Spleen (tissue), 11 donors: ENCODE measurements at regions not wholly inside any gene's neighbourhood (a gene's known extent, or its start where the extent isn't known, plus 50 kb on each side); places are given as distances from the start of the nearest gene placed in this dataset.

Experiments used
- DNase-seq: peaks from one replicate; pipeline ENCODE4 v3.0.0-alpha.2; 2020
- H3K27ac ChIP-seq, 8 donors: fragments of 200-600 bp; sonication (generic) in 7 of 8; 1 replicate in 4 of 8; 2 replicates in 4 of 8; pipeline versions ENCODE4 v1.5.0 to v1.8.0; 2016 to 2021; ENCODE audit warnings: inconsistent platforms in 4 of 8, mild to moderate bottlenecking in 4 of 8, moderate library complexity in 1 of 8
- H3K27me3 ChIP-seq, 7 donors: fragments of 200-600 bp; sonication (generic) in 6 of 7; replicated peaks in 1 of 7; 1 replicate in 4 of 7; 2 replicates in 3 of 7; pipeline versions ENCODE4 v1.5.0 to v1.8.0; 2016 to 2021; ENCODE audit warnings: inconsistent platforms in 3 of 7, mild to moderate bottlenecking in 1 of 7
- H3K36me3 ChIP-seq, 6 donors: fragments of 200-600 bp; sonication (generic) in 5 of 6; 1 replicate in 4 of 6; 2 replicates in 2 of 6; pipeline versions ENCODE4 v1.5.0 to v1.8.0; 2016 to 2021; ENCODE audit warnings: inconsistent platforms in 2 of 6
- H3K4me1 ChIP-seq, 6 donors: fragments of 200-600 bp; sonication (generic) in 5 of 6; 1 replicate in 3 of 6; 2 replicates in 3 of 6; pipeline versions ENCODE4 v1.5.0 to v1.8.0; 2016 to 2021; ENCODE audit warnings: inconsistent platforms in 3 of 6
- H3K4me3 ChIP-seq, 8 donors: fragments of 200-600 bp; sonication (generic) in 7 of 8; 1 replicate in 4 of 8; 2 replicates in 4 of 8; pipeline versions ENCODE4 v1.5.0 to v1.8.0; 2016 to 2021; ENCODE audit warnings: inconsistent platforms in 4 of 8, mild to moderate bottlenecking in 4 of 8, moderate library complexity in 2 of 8
- H3K9me3 ChIP-seq, 8 donors: fragments of 200-600 bp; sonication (generic) in 7 of 8; 1 replicate in 4 of 8; 2 replicates in 4 of 8; pipeline versions ENCODE4 v1.5.0 to v1.8.0; 2016 to 2021; ENCODE audit warnings: inconsistent platforms in 4 of 8
- CTCF ChIP-seq, 11 experiments: fragments of 200-600 bp in 7 of 11; fragments of 450-650 bp in 4 of 11; sonication (generic) in 4 of 11; IDR thresholded peaks in 8 of 11; conservative IDR thresholded peaks in 3 of 11; 1 replicate in 7 of 11; 2 replicates in 4 of 11; pipeline versions ENCODE4 v1.4.0 to v1.8.0; 2016 to 2021; ENCODE audit warnings: antibody characterized with exemption in 11 of 11, inconsistent platforms in 4 of 11, mild to moderate bottlenecking in 1 of 11
- POLR2A ChIP-seq, 3 donors: fragments of 450-650 bp; IDR thresholded peaks; one replicate each; pipeline ENCODE4 v1.5.1; 2017; ENCODE audit warnings: antibody characterized with exemption in 3 of 3, mild to moderate bottlenecking in 1 of 3
- POLR2AphosphoS5 ChIP-seq, 3 donors: sonication (generic); formaldehyde crosslinking; IDR thresholded peaks; one replicate each; pipeline ENCODE4 v1.5.1; 2017; ENCODE audit warnings: antibody characterized with exemption in 3 of 3
- WGBS, 5 donors: extraction: QIAGEN DNeasy Blood & Tissue Kit in 3 of 5; methylation state at CpG; one replicate each; pipeline versions ENCODE4 v1.1.5 to v1.1.7; 2013 to 2018; 5-methylcytosine and 5-hydroxymethylcytosine counted together
- intact Hi-C: fragments of 100-400 bp; cut with DNase I; formaldehyde crosslinking; loops from one replicate; pipeline ENCODE4 v1.15.0; 2023; ENCODE audit warnings: low total_unique reads
- donor health status: healthy with polysubstance abuse.
- donor health status: DM: no; HTN: no; CAD: no; lungs with moderate emphysema.
- donor health status: DM: no; HTN: no; CAD: no.
- donor health status: Bipolar disorder and iron deficiency.
- donor health status: healthy.
- donor health status: DM: no; HTN: no; CAD: no.
- donor health status: DM: yes; HTN: yes; CAD: no.

GRCh38 chr11:69233744-69234570 lies 60.0 kb upstream of the MYEOV start:
- Histone ChIP-seq H3K4me3 (no peak overlapping the region), H3K27ac (no peak overlapping the region), H3K9me3 (no peaks in the 10 kb centered on the region), H3K27me3 (peaks cover 0 to 25% (median 0%) of the 10 kb centered on the region in 7 donors), H3K4me1 (no peaks in the 10 kb centered on the region), H3K36me3 (no peaks in the 10 kb centered on the region)
- intact Hi-C loops, result no loop called here
- 86 to 93% (median 90%) methylated on average over 26 of the region's 26 CpGs for WGBS, 5 donors
- TF ChIP-seq CTCF (IDR thresholded peaks at IDR 0.05 in 8 of 11, conservative IDR thresholded peaks at IDR 0.05 in 3 of 11) (no peak), POLR2AphosphoS5 (IDR thresholded peaks at IDR 0.05) (no peak), POLR2A (IDR thresholded peaks at IDR 0.05) (no peak)
- DNase-seq, result no peak

GRCh38 chr11:69234740-69235710 lies 58.9 kb upstream of the MYEOV start:
- intact Hi-C loops, result no loop called here
- Histone ChIP-seq H3K27ac (no peak overlapping the region), H3K4me1 (no peaks in the 10 kb centered on the region), H3K36me3 (no peaks in the 10 kb centered on the region), H3K9me3 (no peaks in the 10 kb centered on the region), H3K27me3 (peaks cover 0 to 16% (median 0%) of the 10 kb centered on the region in 7 donors), H3K4me3 (no peak overlapping the region)
- TF ChIP-seq CTCF (IDR thresholded peaks at IDR 0.05 in 8 of 11, conservative IDR thresholded peaks at IDR 0.05 in 3 of 11), result no peak
- 85 to 96% (median 90%) methylated on average over 9 to 11 of the region's 11 CpGs for WGBS, 5 donors
- DNase-seq, result no peak

GRCh38 chr11:69238573-69239351 lies 55.2 kb upstream of the MYEOV start:
- H3K27me3 ChIP-seq, result no peaks in the 10 kb centered on the region
- no peaks in the 10 kb centered on the region for H3K9me3 ChIP-seq
- 41 to 57% (median 45%) methylated on average over 5 of the region's 5 CpGs for WGBS, 5 donors
- intact Hi-C loops, result no loop called here
- no peak for DNase-seq
- H3K36me3 ChIP-seq, result no peaks in the 10 kb centered on the region
- no peak overlapping the region for H3K27ac ChIP-seq
- peaks cover 6 to 19% (median 15%) of the 10 kb centered on the region in 6 donors for H3K4me1 ChIP-seq
- TF ChIP-seq CTCF (IDR thresholded peaks at IDR 0.05 in 8 of 11, conservative IDR thresholded peaks at IDR 0.05 in 3 of 11) (no peak), POLR2A (IDR thresholded peaks at IDR 0.05) (no peak), POLR2AphosphoS5 (IDR thresholded peaks at IDR 0.05) (no peak)
- no peak overlapping the region for H3K4me3 ChIP-seq
